ENCODE measurements at regions not wholly inside any gene's neighbourhood (a gene's known extent, or its start where the extent isn't known, plus 50 kb on each side); places are given as distances from the start of the nearest gene placed in this dataset.

DNA sequence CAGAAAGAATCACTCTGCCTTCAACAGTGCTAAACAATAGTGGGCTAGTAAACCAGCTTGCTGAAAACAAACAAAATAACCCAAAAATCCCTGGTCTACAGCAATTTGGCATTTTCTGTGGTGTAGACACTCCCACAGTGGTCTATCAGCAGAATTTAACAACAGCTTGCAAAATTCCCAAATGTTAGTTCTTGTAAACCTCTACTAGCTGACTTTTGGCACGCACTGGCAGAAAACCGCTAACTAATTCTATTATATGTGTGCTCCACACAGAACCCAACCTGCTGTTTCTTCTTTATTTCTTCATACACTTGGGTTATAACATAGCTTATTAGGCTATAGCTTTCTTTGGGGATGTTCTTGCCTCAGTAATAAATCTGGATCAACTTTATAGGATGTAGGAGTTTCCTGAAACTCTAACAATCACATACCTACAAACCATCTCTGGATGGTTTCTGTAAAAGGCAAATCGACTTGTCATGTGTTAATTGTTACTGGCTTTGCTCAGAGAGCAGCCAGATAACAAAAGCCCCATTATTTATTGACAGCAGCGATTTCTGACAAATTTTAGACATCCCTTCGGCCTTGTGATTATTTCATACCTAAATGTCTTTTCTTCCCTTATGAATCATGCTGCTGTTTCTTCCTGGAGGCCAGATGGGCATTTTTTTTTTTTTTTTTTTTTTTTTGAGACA lies 82.7 kb upstream of the NAA35 start:
- TF ChIP-seq DMAP1 (CRISPR knock-in tag; IDR thresholded peaks at IDR 0.05) (no peak), ZNF12 (CRISPR knock-in tag; IDR thresholded peaks at IDR 0.05) (no peak), ZNF362 (CRISPR knock-in tag; IDR thresholded peaks at IDR 0.05; ENCODE audit: borderline replicate concordance) (no peak), EZH2 (conservative IDR thresholded peaks at IDR 0.05; ENCODE audit: low read depth, low read length) (no peak), TCF7L2 (IDR thresholded peaks at IDR 0.05; ENCODE audit: low read depth, low read length) (no peak)
